UCSD-AML1 (cell line): ENCODE measurements at regions not wholly inside any gene's neighbourhood (a gene's known extent, or its start where the extent isn't known, plus 50 kb on each side); places are given as distances from the start of the nearest gene placed in this dataset.

ENCODE experiments used
- DNase-seq: peaks from one replicate; lab custom pipeline; 2025; ENCODE audit not compliant: unreplicated experiment; lab: John Stamatoyannopoulos, UW

GRCh38 chr1:36721261-36721660, 238.5 kb upstream of the CSF3R start:
- no peak for DNase-seq

- DNase-seq, result no peak
Measured at GRCh38 chr1:36717431-36717830, 234.7 kb upstream of the CSF3R start.

- DNase-seq, result no peak
Measured at GRCh38 chr1:36715797-36716196, 233.1 kb upstream of the CSF3R start.

- DNase-seq, result no peak
Measured at GRCh38 chr1:36714301-36714700, 231.6 kb upstream of the CSF3R start.

- no peak for DNase-seq
Measured at GRCh38 chr1:36711480-36711879, 228.8 kb upstream of the CSF3R start.

- DNase-seq, result no peak
Measured at GRCh38 chr1:36710951-36711350, 228.2 kb upstream of the CSF3R start.

- no peak for DNase-seq
Measured at GRCh38 chr1:36709869-36710481, 227.3 kb upstream of the CSF3R start.

- DNase-seq, result no peak
Measured at GRCh38 chr1:36708587-36708986, 225.9 kb upstream of the CSF3R start.

- no peak for DNase-seq
Measured at GRCh38 chr1:36707221-36707620, 224.5 kb upstream of the CSF3R start.

- no peak for DNase-seq
Measured at GRCh38 chr1:36706416-36706815, 223.7 kb upstream of the CSF3R start.

GRCh38 chr1:36705629-36706028, 222.9 kb upstream of the CSF3R start:
- DNase-seq, result no peak

GRCh38 chr1:36703526-36704208, 221.0 kb upstream of the CSF3R start:
- DNase-seq, result peak; percentile 81

- no peak for DNase-seq
Measured at GRCh38 chr1:36702963-36703362, 220.2 kb upstream of the CSF3R start.

- no peak for DNase-seq
Measured at GRCh38 chr1:36699113-36699911, 216.6 kb upstream of the CSF3R start.

- no peak for DNase-seq
Measured at GRCh38 chr1:36697836-36698605, 215.3 kb upstream of the CSF3R start.

- no peak for DNase-seq
Measured at GRCh38 chr1:36696261-36696940, 213.7 kb upstream of the CSF3R start.

GRCh38 chr1:36693603-36694002, 210.9 kb upstream of the CSF3R start:
- no peak for DNase-seq

- DNase-seq, result no peak
Measured at GRCh38 chr1:36693161-36693525, 210.4 kb upstream of the CSF3R start.

GRCh38 chr1:36692465-36693160, 209.9 kb upstream of the CSF3R start:
- no peak for DNase-seq

GRCh38 chr1:36691374-36691773, 208.7 kb upstream of the CSF3R start:
- DNase-seq, result no peak
